Astrocyte of the hippocampus (primary cell): ENCODE measurements at regions not wholly inside any gene's neighbourhood (a gene's known extent, or its start where the extent isn't known, plus 50 kb on each side); places are given as distances from the start of the nearest gene placed in this dataset.
A peak's percentile ranks its signal among the peaks of the same experiment; 100 is the strongest.

Experiments used
- DNase-seq: peaks from one replicate; pipeline ENCODE4 v3.0.0; 2011; ENCODE audit warnings: low read depth, low spot score

DNA sequence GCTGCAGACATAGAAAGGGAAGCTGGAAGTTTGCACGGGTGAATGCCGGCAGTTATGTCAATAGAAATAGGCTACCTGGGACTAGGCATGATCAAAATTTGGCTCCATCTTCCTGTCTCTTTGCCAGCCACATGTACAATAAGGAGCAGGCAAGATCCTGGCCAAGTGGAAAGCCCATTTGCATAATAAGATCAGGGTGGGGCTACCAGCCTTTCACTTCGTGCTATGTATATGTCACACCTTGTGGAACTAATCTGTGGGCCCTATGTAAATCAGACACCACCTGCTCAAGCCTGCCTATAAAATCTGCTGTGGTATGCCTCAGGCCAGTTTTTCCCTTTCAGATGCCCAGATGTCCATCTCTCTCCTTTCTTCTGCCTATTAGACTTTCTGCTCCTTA is 79.3 kb upstream of the DRD2 start:
- DNase-seq: no peak

DNA sequence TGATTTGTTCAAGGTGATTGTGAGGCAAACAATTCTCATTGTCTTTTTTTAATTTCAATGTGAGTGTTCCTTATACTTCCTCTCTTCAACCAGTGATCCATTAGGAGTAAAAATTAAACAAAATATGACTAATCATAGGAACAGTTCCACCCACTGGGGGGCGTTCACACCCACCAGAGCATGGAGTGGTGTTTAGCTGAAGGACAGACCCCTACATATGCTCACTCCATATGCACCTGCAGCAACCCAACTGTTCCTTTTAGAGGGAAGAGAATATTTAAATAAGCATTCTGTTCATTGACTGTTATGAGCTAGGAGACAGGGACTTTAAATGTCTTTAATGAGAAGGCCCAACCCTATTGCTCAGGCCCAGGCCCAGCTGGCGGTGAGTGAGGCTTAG is 78.7 kb upstream of the DRD2 start:
- no peak for DNase-seq

DNA sequence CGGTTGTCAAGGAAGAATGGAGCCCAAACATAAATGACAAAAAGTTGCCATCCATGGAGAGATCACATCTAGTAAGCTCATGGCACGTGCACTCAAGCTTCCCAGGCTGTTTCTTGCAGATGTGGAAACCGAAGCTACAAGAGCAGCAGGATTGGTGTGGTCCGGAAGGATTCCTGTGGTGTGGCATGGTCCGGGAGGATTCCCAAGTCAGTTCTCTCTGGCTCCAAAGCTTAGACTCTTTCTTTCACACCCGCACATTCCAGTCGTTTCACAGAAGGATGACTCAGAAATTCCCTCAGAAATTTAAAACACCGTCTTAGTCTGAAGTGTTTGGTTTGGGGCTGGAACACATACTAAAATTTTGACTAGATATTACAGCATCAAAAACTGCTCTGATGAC is 78.0 kb upstream of the DRD2 start:
- peak; percentile 98 for DNase-seq

DNA sequence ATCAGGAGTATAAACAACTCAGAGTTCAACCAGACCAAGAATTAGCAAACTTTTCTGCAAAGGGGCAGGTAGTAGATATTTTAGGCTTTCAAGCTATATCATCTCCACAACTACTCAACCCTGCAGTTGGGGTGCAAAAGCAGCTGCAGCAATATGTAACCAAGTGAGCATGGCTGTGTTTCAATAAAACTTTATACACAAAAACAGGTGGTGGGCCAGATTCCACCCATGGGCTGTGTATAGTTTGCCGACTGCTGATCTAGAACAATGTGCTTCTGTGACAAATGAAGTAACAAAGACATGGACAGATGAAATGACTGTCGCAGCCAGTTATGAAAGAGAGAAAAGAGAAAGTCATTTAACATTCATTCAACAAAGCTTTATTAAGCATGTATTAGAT is 77.1 kb upstream of the DRD2 start:
- no peak for DNase-seq

DNA sequence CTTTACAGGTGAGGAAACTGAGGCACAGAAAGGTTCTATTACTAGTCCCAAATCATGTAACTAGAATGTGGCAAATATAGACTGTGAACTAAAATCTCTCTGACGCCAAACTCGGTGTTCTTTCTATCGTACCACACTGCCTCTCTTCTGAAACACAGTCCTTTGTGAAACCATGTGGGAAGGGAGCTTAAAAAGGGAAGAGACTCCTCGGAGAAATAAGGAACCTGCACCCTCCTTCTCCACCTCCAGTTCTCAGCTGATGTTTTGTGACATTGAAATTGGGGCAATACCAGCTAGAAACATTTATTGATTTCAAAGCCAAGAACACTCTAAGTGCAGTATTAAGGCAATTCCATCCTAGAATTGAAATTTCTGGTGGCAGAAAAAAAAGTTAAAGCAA is 76.4 kb upstream of the DRD2 start:
- DNase-seq: no peak

DNA sequence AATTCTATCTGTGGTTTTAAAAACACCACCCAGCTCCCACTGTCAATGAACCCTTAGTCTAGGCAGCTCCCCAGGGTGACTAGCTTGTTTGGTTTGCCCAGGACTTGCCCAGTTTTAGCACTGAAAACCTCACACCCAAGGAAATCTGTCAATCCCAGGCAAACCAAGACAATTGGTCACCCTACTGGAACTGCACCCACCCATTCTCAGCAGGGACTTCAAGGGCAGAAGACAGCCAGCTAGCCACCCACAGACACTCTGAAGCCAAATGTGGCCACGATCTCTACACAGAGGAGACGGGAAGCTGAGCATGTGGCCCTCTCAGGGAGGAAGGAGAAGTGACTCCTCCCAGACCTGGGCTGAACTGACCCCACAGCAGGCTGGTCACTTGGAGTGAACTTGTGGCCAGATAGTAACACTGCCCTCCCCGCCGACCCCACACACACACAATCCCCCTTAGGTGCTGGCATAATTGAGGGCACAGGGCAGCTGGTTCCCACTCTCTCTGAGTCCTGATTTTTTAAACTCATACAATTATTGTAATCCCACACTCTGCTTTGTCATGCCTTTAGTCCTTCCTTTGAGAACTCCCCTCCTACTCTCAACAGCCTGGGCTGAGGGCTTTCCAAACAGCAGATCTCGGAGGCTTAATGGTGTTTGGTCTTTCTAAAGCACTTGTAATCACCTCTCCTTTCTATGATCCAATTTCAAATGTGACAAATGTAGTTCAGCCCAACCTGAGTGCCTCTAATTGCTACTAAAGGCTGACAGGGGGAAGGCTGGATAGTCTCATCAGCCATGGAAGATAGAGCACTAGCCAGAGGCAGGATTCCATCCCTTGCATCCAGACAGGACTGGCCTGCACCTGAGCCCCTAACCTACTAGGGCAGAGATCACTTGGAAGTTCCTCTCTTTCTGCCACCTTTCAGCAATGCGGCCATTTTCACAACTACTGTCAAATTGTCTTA is 74.7 kb upstream of the DRD2 start:
- peak; percentile 35 for DNase-seq

DNA sequence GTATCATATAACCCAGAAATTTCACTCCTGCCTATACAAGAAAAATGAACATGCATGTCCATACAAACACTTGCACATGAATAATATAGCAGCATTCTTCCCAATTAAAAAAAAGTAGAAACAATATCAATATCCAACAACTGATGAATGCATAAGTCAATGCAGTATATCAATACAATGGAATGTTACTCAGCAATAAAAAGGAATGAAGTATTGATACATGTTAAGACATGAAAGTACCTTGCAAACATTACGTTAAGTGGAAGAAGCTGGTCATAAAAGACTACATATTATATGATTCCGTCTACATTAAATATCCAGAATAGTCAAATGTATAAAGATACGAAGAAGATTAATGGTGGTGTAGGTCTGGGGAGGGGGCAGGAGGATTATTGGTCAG is 73.9 kb upstream of the DRD2 start:
- no peak for DNase-seq

DNA sequence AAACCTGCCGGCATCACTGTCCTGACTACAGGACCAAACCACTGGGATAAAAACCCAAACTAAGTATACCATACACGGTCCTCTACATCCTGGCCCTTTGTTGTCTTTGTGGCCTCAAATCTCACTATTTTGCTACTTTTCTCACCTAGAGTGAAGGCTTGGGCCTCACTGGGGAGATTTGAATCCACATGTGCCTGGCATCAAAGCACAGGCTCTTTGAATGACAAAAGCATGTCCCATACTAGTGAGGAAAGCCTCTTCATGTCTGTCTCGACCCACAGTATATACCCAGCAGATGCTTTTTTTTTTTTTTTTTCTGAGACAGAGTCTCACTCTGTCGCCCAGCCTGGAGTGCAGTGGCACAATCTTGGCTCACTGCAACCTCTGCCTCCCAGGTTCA is 72.5 kb upstream of the DRD2 start:
- DNase-seq: no peak

DNA sequence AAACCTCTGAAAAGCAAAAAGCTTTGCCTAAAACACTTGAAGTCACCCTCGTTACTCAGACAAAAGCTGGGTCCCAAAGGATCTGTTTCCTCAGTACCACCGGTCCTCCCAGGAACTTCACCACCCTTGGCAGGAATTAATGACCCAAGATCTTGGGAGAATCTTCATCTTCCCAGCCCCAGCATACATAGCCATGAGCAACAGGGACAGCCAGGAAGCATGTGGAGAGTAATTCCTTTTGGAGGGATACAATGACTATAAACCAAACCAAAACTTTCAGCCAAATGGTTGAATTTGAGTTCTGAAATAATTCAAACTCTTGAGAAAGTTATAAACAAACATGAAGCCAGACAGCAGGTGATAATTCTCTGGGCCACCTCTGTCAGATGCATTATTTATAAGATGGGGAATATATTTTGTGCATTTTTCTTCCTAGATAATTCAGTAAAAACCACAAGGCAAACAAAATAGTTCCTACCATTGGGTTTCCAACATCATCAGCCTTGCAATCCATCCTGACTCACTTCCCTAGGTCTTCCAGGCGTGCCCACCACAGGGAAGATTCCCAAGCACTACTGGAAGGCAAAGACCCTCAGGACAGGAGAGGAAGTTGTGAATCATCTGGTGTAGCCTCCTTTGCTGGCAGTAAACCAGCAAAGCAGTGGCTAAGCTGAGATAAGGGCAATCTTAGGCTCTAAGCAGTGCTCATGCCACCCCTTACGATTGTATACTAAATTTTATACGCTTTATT is 71.7 kb upstream of the DRD2 start:
- peak; percentile 72 for DNase-seq

DNA sequence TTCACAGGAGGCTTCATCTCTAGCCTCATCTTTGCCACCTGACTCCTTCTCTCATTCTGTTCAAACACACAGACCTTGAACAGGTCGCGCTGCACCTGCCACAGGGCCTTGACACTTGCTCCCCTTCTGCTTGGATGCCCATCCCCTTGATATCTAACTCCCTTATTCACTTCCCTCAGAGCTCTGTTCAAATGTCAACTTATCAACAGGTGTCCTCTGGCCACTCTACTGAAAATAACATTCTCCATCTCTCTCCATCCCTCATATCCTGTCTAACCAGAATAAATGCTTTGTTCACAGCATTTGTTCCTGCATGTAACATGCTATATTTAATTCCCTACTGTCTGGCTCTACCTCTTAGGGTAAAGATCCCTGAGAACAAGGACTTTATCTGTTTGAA is 67.2 kb upstream of the DRD2 start:
- no peak for DNase-seq

DNA sequence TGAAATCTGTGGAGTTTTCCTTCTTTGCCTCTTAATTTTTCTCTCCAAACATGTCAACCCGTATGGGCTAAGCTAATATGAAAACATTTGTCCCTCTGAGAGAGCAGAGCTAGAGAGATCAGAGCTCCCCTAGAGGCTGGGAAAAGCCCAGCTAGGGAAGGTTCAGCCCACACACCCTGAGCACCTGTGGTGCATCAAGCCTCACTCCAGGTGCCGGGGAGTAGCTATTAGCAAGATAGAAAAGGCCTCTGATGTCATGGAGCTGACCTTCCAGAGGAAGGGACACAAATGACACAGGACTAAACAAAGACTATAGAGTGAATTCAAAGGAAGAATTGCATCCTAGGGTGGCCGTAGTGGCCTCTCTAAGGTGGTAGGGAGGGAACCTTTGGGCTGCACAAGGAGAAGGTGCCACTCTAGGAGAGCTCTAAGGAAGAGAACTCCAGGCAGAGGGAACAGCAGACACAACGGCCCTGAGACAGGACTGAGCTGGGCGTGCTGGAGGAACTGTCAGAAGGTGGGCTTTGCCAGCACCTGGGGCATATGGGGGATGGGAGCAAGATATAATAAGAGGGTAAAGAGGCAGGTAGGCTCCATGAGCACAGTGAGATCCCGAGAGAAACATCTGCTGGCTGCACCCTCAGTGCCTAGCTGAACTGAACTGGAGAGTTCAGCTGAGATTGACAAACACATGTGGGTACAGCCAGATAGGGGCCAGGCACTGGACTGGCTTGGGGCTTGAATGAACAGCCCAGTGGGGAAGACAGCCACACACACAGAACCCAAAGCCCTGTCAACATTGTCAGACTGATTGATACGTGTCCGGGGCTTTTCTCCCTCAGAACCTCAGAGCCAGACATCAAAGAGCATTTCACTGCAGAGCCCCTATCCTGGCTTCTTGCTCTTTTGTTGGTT is 65.5 kb upstream of the DRD2 start:
- DNase-seq: no peak

DNA sequence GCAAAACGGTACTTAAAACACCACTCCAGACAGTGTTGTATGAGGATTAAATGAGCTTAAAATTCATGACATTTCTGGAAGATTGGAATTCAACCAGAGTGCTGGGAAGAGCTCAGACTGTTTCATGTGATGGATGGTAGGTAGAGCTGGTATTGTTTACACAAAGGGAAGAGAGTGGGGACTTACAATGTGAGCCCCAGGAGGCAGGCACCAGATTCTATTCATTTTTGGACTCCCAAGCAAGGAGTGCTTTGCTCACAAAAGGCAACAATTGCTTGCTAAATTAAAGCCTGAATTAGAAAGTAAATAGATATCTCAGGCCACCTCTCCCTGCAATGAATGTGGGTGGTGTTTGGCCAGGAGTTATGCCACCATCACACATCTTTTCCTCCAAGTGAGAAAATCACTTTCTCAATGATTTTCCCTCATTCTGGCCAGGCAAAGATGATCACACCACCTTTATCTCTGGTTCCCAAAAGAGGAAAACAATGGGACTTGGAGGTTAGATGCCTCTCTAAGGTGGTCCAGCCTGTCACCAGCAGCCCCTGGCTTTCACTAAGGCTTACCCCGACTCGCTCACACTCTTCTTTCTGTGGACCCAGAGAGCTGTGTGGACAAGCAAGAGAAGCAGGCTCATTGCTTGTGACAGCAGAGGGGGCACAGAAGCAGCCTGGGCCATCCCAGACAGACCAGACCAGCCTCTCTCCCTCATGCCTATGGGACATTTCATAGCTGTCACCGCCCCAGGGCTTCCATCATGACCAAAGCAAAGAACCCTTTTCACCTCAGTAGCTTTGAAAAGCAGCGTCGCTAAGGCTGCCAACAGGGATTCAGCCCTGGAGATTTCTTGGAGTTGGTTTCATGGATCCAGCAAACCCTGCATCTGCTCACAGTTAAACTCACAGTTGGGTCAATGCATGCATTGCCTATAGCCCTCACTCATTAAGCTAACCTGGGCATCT is 63.5 kb upstream of the DRD2 start:
- DNase-seq: no peak

DNA sequence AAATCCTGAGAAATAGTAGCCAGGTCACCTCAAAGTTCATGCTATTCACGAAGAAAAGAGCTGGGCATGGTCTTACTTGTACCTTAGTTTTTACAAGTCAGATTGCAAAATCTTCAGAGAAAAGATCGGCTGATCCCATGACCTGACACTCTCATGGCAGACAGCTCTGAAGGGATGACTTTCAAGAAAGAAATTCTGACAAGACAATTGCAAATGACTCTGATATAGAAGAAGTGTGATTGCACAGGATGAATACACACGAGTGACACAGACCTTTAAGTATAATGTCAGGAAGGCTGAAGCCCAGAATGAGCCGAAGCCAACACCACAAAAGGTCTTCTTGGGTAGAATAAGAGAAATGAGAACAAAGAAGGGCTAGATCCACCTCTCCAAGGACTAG is 59.4 kb upstream of the DRD2 start:
- DNase-seq: no peak

DNA sequence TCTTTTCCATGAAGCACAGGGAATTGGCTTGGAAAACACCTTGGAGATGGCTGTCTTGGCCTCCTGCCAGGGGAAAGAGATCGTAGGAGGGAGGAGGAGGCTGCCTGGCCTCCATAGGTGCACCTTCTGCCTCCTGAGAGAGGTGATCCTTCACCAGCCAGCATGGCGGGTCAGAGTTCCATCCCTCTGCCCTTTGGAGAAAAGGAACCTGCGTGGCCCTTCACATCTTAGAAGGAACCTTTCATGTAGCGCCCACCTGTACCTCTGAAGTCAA is 58.2 kb upstream of the DRD2 start:
- DNase-seq: no peak

DNA sequence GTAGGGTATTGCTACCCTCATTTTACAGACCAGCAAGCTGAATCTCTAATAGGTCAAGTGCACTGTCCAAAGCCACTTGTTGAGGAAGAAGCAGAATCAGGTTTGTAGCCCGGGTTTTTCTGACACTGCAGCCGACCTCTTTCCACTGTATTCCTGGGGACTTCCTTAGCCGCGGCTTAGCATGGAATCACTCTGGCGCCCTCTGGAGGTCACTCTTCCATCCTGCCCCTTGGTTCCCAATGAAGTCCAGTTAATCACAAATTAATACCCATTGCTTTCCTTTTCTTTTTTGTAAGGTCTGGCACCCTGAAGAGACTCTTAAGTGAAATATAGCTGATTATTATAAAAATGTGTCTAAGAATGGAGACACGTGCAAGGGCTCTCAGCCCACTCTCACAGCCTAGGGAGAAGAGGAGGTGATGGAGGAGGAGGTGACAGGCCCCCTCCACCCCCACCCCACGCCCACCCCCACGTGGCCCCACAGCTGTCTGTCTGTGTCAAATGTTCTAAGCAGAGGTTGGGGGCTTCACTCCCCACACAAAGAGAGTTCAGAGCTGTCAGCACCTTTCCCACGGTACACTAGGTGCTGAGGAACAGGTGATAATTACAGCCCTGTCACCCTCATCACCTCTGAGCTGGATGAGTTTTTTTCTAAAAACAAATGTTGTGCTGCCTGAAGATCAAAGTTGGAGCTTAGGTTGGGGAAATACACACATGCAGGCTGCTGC is 57.7 kb upstream of the DRD2 start:
- DNase-seq: peak; percentile 89

DNA sequence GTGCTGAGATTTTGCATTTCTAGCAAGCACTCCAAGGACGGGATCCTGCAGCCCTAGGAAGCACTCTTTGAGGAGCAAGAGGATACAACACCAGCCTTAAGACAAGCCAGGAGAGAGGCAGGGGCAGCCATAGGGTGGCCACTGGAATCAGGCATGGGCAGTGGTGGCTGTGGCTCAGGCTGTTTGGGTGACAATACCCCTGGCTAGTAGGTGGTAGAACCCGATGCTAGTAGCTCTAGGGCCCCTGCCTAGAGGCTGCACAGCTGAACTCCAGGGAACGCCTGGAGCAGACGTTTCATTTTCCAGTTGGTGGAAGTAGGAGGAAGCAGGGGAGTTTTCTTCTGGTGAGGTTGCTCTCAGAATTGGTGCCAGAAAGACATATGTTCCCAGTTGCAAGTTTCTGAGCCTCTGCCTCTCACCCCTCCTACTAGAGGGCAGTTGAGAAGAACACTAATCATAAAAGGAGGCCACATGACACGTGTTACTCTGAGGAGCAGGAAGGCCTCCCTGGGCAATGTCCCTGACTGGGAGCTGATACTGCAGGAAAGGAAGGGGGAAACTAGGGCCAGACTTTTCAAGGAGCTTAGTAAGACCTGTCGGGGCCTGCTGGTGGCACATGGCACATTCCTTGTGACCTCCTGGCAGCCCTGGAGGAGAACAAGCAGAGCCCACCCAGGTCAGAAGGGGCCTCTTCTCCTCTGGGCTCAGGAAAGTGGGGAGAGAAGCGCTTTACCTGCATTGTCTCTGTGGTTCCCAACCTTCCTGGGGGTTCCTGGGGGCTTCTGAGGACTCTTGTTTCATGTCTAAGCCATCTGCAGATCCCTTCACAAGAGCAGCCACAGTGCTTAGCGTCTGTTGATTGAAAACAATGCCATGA is 56.6 kb upstream of the DRD2 start:
- no peak for DNase-seq

DNA sequence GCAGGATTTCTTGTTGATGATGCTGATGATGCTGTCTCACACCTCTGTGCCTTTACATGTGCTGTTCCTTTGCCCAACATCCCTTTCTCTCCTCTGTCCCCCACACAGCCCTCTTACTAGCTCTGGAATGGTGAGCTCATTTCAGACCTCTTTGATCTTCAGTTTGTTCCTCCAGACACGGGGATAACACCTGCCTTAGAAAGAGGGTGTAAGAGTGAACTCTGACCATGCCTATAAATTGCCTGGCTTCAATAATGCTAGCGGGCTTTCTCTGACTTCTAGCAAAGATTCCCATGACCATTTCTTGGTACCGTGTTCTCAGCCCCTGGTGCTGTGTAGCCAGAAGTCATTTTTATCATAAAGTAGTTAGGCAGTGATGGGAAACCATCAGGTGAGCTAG is 55.9 kb upstream of the DRD2 start:
- DNase-seq: no peak

DNA sequence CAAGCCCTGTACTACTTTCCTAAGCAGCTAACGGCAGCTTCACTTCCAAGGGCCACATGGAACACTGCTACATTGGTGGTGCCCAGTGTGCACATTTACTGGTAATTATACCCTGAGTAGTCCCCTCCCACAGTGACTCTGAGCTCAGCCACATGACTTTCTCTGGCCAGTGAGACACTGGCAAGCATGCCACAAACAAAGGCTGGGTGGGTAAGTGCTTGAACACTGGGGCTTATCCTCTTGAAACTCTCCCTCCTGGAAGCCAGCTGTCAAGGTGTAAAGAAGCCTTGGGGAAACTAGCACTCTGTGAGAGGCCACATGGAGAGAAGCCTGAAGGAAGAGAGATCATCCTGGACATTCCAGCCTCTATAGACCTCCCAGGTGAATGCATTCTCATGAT is 54.4 kb upstream of the DRD2 start:
- DNase-seq: no peak

DNA sequence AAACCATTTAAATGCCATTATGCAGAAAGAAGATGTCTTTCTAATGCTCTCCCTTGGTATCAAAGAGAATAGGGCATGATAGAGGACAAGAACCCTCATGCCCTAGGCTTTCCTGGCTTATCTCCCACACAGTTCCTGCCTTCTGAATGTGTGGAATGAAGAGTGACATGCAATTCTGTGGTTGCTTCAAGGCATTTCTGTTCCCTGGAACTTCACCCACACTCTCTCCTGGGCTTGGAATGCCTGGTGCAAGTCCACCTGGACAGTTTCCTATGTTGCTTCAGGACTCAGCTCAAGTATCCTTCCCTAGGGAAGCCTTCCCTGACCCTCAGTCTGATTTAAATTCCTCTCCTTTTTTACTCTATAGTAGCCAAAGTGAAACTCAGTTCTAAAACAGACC is 53.8 kb upstream of the DRD2 start:
- peak; percentile 84 for DNase-seq
